Right lobe of liver (tissue), 4 donors: ENCODE measurements at regions not wholly inside any gene's neighbourhood (a gene's known extent, or its start where the extent isn't known, plus 50 kb on each side); places are given as distances from the start of the nearest gene placed in this dataset.

Experiments used
- CTCF ChIP-seq, 4 donors: fragments of 200-600 bp in 3 of 4; fragments of 450-650 bp in 1 of 4; IDR thresholded peaks; one replicate each; pipeline versions ENCODE4 v1.5.1 to v1.8.0; 2016 to 2022; ENCODE audit warnings: antibody characterized with exemption in 4 of 4, mild to moderate bottlenecking in 2 of 4
- POLR2A ChIP-seq: fragments of 450-650 bp; IDR thresholded peaks from one replicate; pipeline ENCODE4 v1.6.1; 2017; ENCODE audit warnings: antibody characterized with exemption, mild to moderate bottlenecking
- donor health status: DM: no; HTN: no; CAD: no.
- donor health status: DM: no; HTN: no; CAD: no.
- donor health status: DM: no; HTN: yes; CAD: no.

- no peak for TF ChIP-seq CTCF (IDR thresholded peaks at IDR 0.05)
- TF ChIP-seq POLR2A: no peak
Observed at GRCh38 chr10:63765126-63765525, 243.9 kb downstream of the REEP3 start.
